NCI-H510A treated with DMSO at 0.1 percent for 48 hours (cell line): ENCODE measurements at regions not wholly inside any gene's neighbourhood (a gene's known extent, or its start where the extent isn't known, plus 50 kb on each side); places are given as distances from the start of the nearest gene placed in this dataset.

Source experiments
- DNase-seq: peaks from one replicate; lab custom pipeline; 2025; lab: John Stamatoyannopoulos, UW

DNA sequence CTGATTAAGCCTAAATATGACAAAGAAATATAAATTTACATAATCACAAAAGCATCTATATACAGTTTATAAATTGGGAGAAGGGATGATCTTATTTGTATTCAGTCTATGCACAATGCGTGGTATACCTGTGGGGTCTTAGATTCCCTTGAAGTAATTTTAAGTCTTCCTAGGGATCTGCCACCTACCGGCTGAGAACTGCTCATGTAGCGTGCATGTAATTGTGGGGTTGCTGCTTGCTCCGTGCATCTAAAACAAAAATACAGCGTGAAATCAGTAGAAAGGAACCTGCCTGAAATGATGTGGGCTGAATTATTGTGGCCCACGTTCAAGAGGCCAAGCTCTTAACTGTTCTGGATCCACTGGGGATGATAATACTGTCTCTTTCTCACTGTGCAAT, 187.3 kb downstream of the MBOAT1 start:
- DNase-seq = no peak

DNA sequence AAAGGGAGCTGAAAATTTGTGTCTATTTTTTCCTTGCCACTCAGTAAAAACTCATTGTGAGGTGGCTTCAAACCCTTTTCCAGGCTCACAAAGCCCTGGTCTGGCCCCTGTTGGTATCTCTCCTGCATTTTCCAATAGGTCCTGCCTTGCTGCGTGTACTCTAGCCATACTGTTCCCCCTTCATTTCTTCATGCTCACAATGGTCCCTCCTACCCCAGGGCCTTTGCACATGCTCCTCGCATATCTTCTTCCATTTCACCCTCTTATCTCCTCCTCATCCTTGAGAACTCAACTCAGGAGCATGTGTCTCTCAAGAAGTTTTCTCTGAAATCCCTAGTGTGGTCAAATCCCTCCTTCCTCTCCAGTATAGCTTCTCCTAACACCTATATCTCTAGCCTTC, 186.6 kb downstream of the MBOAT1 start:
- DNase-seq = no peak

DNA sequence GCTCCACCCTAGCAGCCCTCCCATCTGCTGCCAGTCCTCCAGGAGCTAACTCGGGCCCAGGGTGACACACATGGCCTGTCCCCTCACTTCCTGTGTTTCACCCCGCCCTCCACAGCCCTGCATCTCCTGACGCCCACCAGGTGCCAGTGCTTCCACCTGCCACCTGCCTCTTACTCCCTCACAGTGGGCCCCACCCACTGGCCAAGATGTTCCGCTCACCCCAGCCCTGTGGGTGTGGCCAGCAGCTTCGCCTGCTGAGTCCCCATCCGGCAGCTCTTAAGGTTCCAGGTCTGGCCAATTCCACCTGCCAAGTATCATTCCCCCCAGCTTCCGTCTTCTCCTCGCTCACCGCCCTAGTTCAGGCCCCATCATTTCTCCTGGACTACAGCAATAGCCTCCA, 184.1 kb downstream of the MBOAT1 start:
- no peak for DNase-seq

DNA sequence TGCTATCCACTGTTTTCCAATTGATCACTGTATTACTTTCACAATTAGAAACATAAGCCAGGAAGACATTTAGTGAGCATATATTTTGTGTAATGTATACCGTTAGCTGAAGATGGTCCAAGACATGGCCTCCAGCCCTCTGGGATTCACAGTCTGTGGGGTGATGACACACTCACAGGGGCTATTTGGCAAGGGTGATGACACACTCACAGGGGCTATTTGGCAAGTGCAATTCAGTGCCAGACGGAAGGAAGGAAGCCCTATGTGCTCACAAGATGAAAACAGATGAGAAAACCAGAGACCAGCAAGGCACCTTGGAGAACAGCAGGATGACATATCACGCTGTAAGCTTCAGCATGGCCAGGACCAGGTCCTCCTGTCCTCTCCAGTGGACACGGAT, 183.7 kb downstream of the MBOAT1 start:
- no peak for DNase-seq

DNA sequence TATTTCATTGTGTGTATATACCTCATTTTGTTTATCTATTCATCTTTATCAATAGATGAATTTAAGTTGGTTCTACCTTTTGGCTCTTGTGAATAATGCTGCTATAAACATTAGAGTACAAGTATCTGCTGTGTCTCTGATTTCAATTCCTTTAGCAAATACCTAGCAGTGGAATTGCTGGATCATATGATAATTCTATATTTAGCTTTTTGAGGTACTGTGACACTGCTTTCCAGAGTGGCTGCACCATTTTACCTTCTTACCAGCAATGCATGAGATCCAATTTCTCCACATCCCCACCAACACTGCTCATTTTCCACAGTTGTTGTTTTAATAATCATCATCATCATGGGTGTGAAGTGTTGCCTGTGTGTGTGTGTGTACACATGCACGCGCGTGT, 182.3 kb downstream of the MBOAT1 start:
- no peak for DNase-seq

DNA sequence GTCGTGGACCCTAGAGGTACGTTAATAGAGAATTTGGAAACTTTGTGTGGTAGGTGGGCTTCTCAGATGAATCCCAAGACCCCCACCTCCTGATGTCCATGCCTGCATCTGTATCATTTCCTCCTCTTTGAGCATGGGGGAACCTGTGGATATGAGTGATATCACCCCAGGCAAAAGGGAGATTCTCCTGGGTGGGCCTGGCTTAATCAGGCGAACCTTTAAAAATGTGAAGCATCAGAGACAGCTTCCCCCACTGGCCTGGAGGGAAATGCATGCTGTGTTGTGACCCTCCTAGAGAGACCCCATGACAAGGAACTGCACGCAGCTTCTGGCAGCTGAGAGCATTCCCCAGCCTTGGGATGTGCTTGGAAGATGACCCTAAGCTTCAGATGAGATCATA, 180.9 kb downstream of the MBOAT1 start:
- DNase-seq = no peak

DNA sequence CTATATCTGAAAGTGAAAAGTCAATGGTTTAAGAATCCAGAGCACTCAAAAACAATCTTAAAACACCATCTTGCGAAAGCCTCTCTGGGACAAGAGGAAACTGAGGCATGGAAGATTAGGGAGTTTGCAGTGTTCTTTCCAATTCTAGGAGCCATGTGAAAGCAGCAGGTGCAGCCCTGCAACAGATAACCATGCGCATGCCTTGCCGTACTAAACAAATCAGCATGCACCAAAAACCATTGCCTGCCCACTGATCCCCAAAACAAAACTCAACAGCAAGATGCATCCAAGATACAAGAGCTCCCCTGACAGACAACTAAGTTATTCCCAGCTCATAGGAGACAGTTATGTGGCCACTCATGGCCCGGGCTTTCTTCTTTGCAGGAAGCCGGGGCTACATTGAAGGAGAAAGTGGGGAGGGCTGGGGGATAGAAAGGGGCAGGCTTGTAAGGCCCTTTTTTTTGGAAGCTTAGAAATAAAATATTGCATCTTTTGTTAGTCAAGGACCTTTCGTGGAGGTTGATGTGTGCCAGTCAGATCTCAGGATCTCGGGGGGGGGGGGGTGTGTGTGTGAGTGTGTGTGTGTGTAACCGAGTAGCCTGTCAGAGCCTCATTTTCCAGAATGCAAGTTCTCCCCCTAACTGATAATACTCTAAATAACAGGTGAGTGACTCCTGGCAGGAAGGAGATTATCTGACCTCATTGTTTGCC, 178.4 kb downstream of the MBOAT1 start:
- no peak for DNase-seq

DNA sequence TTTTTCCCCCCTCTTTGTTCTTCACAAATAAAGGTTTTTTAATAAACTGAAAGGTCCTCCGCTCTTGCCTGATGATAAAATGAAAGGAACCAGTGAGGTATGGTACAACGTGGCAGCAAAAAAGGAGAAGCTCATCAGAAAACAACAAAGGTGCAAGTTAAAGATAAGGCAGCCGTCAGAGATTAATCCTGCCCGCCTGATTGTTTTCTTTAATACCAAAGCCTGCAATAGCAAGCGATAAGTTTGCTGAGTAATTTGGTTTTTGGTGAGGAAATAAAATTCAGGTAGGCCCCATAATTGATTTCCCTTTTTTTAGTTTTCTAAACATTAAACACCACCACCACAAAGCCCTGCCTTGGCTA, 177.9 kb downstream of the MBOAT1 start:
- DNase-seq = no peak

DNA sequence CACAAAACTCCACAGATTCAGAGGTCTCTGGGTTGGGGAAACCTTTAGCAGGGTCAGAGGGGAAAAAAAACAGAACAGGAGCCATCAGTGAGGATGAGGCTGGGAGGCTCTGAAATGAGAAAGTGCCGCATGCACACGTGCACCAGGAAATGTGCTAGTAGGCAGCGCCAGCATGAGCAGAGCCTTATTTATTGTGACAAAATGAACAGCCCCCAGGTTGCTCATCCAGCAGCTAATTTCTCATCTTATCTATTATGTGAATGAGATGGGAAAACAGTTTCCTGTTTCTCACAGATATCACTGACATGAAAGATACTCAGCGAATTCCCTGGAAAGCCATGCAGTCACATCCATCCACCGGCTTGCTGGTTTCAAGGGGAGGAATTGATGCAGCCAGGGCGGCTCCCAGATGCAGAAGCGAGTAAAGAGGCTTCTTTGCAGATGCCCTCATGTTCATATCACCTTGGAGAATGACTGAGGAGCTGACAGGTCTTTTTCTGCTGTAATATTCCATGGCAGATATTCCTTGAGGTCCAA, 176.1 kb downstream of the MBOAT1 start:
- no peak for DNase-seq

DNA sequence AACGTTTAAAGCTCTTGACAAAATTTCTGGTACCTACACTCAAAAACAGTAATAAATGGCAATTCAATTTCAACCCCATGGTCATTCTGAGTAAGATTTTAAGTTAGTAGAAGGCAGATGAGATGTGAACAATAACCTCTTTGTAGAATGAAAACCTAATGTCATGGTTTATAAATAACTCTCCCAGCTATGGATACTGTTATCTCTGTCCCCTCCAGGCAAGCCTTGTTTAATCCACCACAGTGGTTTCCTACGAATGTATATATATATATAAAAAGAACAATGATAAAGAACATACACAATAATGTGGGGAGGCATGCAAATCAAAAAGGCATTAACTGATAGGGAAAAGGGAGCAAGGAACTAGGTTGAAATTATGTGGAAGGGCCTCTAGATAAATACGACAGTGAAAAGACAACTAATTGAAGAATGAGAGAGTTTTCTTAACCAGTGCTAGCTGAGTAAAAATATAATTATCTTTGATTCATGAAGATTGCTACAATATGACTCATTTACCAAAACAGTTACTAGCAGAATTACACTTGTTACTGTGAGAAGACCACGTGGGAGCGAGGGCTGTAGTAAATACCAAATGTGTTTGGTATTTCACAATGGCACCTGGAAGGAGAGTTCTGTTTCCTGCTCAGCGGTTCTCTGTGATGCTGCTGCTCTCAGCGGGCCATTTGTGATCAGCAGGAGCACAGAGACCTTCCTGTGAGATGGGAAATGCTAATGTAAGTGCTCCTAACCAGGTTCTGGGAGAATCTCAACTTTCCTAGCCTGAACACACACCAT, 173.7 kb downstream of the MBOAT1 start:
- DNase-seq = no peak

DNA sequence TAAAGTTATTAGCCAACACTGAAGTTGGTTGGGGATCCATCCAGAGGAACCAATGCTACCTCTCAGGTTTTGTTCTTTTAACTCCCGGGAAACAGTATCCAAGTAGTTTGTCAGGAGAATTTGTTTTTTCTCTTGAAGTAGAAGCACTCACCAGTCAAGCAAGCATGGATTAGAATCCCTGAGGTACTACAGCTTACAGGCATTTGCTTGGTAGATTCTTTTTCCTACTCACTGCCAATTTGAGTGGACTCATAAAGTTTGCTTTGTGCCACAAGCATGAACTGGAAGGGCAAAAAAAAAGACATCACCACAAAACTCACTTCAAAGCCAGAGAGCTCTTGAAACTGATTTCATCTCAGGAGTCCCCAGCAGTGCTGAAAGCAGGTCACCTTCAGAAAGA, 167.4 kb downstream of the MBOAT1 start:
- DNase-seq = peak; percentile 8
